Erythroblast (primary cell): ENCODE measurements at regions not wholly inside any gene's neighbourhood (a gene's known extent, or its start where the extent isn't known, plus 50 kb on each side); places are given as distances from the start of the nearest gene placed in this dataset.

Experiments
- GATA1 ChIP-seq: IDR thresholded peaks from 2 replicates; pipeline ENCODE4 v1.6.1; 2011; ENCODE audit warnings: low read depth, mild to moderate bottlenecking, control low read depth, low read length, moderate library complexity
- POLR2A ChIP-seq: IDR thresholded peaks from 2 replicates; pipeline ENCODE4 v1.6.1; 2011; ENCODE audit warnings: mild to moderate bottlenecking, low read length

GRCh38 chr2:212646698-212647366, 108.2 kb upstream of the ERBB4 start:
- TF ChIP-seq POLR2A (no peak), GATA1 (no peak)
